ENCODE measurements at regions not wholly inside any gene's neighbourhood (a gene's known extent, or its start where the extent isn't known, plus 50 kb on each side); places are given as distances from the start of the nearest gene placed in this dataset.

DNA sequence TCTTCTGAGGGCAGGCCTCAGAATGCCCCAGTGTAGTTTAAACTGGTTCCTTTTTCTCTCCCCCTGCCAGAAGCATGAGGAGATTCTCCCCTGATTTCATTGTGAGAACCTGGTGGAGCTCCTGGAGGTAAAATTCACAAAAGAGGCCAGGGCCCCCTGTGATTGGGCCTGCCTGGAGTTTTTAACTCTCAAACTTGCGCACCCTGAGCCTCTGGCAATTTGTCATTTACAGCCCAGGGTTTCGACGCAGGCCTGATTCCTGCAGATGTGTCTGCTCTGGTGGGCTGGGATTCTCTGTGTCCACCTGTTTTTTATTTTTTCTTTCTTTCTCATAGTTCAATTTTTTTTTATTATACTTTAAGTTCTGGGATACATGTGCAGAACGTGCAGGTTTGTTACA, 157.9 kb downstream of the ASB1 start:
- DNase-seq (ENCODE audit: low spot score), result peak; percentile 21
- H3K4me1 ChIP-seq, result no peaks in the 10 kb centered on the region
- H3K9me3 ChIP-seq, result peaks cover 0 to 15% of the 10 kb centered on the region in 2 donors
- H3K36me3 ChIP-seq, result no peaks in the 10 kb centered on the region
- no peak overlapping the region for H3K4me3 ChIP-seq
- H3K27me3 ChIP-seq, result no peaks in the 10 kb centered on the region
- TF ChIP-seq, protein P1, sequence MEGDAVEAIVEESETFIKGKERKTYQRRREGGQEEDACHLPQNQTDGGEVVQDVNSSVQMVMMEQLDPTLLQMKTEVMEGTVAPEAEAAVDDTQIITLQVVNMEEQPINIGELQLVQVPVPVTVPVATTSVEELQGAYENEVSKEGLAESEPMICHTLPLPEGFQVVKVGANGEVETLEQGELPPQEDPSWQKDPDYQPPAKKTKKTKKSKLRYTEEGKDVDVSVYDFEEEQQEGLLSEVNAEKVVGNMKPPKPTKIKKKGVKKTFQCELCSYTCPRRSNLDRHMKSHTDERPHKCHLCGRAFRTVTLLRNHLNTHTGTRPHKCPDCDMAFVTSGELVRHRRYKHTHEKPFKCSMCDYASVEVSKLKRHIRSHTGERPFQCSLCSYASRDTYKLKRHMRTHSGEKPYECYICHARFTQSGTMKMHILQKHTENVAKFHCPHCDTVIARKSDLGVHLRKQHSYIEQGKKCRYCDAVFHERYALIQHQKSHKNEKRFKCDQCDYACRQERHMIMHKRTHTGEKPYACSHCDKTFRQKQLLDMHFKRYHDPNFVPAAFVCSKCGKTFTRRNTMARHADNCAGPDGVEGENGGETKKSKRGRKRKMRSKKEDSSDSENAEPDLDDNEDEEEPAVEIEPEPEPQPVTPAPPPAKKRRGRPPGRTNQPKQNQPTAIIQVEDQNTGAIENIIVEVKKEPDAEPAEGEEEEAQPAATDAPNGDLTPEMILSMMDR (IDR thresholded peaks at IDR 0.05), result no peak
- no peak overlapping the region for H3K27ac ChIP-seq

DNA sequence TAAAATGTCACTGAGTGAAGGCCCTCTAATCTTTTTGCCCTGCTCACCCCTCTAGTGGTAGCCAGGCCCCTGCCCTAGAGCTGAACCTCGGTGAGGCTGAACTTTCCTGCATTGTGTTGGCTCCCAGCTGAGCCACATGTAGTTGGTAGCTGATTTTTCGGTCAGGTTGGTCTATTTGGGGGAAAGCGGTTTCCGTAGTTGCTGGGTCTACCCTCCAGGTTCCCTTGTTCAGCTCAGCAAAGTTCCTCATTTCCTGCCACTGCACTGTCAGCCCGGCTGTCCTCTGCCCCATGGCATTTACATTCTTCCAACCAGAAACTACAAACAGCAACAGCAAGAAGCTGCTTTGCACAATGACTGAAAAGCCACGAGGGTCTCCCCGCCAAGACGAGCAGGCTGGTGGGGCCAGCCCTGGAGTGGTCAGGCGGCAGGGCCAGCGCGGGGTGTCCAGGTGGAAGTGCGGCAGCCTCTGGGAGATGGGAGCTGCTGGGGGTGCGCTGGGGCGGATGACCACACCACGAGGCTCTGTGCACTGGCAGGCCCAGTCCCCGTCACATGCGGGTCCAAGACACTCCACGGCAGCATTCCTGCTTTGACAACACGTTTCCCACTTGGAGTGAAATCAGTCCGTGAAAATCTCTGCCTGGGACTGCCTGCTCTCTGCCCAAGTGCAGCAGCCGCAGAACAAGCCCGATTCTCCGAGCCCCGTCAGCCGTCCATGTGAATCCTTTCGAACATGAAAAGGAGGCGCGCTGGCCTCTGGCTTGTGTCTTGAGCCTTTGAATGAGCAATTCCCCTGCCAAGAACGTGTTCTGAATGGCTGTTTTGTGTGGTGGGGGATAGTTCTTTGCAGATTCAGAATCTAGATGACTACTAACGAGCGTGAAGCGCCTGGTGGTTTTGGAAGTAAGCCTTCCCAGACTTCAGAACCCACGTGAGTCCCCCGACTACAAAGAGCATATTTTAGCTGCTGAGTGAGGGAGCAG, 159.4 kb downstream of the ASB1 start:
- no peak overlapping the region for H3K27ac ChIP-seq
- H3K4me1 ChIP-seq, result no peaks in the 10 kb centered on the region
- no peak overlapping the region for H3K4me3 ChIP-seq
- DNase-seq (ENCODE audit: low spot score), result peak; percentile 48
- TF ChIP-seq, protein P1 (IDR thresholded peaks at IDR 0.05), result no peak
- no peaks in the 10 kb centered on the region for H3K27me3 ChIP-seq
- H3K36me3 ChIP-seq, result no peaks in the 10 kb centered on the region
- H3K9me3 ChIP-seq, result peaks cover 0 to 15% of the 10 kb centered on the region in 2 donors

DNA sequence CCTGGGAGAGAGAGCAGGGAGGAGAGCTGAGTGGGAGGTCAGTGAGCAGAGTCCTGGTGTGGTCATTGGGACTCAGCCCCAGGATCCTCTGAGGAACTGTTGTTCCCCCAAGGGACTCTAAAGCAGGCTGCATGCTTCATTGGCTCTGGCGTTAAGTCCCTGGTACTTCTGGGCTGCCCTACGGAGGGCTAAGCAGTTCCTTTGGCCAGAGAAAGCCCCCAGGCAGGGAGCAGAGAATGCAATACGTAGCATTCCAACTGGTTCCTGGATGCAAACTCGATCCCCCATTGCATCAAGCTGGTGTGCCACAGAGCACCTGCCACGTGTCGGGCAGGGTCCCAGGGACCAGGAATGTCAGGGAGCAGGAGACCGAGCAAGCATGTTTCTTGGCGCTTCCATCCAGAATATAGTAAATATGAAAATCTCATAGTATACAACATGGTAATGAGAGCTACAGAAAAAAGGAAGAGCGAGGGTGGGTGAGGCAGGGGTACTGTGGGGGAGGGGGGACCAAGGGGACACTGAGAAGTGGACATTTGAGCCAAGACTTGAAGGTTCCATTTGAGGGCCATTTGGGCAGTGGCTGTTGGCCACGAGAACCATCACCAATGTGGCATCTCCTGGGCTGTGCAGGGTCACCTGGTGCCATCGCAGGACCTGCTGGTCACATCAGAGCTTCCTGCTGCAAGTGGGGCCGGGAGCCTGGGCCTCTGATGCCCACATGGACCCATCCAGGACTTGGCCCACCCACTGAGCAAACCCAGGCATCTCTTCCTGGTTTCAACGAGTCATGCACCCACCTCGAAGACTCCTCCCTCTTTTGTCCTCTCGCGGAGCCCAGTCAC, 160.4 kb downstream of the ASB1 start:
- TF ChIP-seq, protein P1 (IDR thresholded peaks at IDR 0.05), result no peak
- H3K27me3 ChIP-seq, result no peaks in the 10 kb centered on the region
- H3K4me1 ChIP-seq, result no peaks in the 10 kb centered on the region

DNA sequence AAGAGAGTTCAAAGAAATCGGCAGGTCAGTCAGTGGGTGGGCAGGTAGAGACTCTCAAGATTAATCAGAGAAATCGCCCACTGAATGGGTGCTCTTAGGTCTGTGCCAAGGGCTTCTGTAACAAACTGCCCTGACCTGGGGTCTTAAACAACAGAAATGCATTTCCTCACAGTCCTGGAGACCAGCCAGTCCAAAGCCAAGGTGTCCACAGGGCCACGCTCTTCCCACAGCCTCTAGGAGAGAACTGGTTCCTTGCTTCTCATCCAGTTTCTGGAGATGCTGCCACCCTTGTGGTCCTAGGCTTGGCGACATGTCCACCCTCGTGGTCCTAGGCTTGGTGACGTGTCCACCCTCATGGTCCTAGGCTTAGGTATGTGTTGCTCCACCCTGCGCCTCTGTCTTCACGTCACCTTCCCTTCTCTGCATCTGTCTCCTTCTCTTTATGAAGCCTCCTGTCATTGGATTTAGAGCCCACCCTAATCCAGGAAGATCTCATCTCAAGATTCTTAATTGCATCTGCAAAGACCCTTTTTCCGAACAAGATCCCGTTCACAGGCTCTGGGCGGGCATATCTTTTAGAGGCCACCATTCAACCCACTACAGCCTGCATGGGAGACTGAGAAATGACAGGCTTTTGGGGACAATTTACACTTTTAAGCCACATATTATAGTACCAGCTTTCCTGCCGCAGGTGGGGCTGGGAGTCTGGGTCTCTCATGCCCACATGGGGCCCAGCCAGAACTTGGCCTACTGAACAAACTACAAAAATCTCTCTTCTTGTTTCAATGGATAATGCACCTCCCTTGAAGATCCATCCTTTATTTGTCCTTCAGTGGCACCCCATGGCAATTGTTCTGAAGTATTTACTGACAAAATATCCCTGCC, 161.3 kb downstream of the ASB1 start:
- H3K4me1 ChIP-seq, result no peaks in the 10 kb centered on the region
- H3K9me3 ChIP-seq, result peaks cover 0 to 14% of the 10 kb centered on the region in 2 donors
- no peak overlapping the region for H3K4me3 ChIP-seq
- H3K36me3 ChIP-seq, result no peaks in the 10 kb centered on the region
- no peaks in the 10 kb centered on the region for H3K27me3 ChIP-seq
- TF ChIP-seq, protein P1 (IDR thresholded peaks at IDR 0.05), result no peak
- DNase-seq (ENCODE audit: low spot score), result peak; percentile 23
- no peak overlapping the region for H3K27ac ChIP-seq

More for the DNA sequence above, 160.4 kb downstream of the ASB1 start:
- no peak overlapping the region for H3K4me3 ChIP-seq
- peaks cover 0 to 15% of the 10 kb centered on the region in 2 donors for H3K9me3 ChIP-seq
- peak; percentile 23 for DNase-seq (ENCODE audit: low spot score)
- H3K27ac ChIP-seq, result no peak overlapping the region
- no peaks in the 10 kb centered on the region for H3K36me3 ChIP-seq
